ENCODE measurements at regions not wholly inside any gene's neighbourhood (a gene's known extent, or its start where the extent isn't known, plus 50 kb on each side); places are given as distances from the start of the nearest gene placed in this dataset.

DNA sequence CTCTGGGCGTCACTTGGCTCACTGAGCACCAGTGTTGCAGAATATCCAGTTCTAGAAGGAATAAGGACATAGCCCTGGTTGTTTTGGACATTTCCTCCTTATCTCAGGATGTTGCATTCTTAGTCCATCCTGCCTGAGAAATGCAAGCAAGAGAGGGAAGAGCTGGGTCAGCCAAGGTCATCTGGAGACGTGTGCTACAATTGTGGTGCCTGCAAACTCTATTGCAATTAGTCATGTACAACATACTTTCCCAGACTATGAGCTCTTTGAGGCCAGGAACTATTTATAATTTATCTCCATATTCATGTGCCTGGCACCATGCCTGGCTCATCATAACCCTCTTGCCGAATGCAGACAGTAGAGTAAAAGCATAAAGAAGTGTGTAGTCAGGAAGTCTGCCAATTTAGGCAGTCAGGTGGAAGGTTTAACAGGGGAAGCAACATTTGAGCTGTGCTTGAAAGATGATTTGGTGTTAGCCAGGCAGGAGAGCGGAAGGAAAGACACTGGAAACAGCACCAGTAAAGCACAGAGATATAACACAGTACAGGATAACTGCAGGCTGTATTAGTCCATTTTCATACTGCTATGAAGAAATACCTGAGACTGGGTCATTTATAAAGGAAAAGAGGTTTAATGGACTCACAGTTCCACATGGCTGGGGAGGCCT is 129.4 kb upstream of the PAX6 start:
- Histone ChIP-seq H3K27me3 (no peaks in the 10 kb centered on the region), H3K9me3 (no peaks in the 10 kb centered on the region), H3K4me1 (no peaks in the 10 kb centered on the region), H3K36me3 (no peaks in the 10 kb centered on the region), H3K27ac (no peak overlapping the region), H3K4me3 (no peak overlapping the region)
- no peak for TF ChIP-seq POLR2A (IDR thresholded peaks at IDR 0.05)
- TF ChIP-seq, protein P1, sequence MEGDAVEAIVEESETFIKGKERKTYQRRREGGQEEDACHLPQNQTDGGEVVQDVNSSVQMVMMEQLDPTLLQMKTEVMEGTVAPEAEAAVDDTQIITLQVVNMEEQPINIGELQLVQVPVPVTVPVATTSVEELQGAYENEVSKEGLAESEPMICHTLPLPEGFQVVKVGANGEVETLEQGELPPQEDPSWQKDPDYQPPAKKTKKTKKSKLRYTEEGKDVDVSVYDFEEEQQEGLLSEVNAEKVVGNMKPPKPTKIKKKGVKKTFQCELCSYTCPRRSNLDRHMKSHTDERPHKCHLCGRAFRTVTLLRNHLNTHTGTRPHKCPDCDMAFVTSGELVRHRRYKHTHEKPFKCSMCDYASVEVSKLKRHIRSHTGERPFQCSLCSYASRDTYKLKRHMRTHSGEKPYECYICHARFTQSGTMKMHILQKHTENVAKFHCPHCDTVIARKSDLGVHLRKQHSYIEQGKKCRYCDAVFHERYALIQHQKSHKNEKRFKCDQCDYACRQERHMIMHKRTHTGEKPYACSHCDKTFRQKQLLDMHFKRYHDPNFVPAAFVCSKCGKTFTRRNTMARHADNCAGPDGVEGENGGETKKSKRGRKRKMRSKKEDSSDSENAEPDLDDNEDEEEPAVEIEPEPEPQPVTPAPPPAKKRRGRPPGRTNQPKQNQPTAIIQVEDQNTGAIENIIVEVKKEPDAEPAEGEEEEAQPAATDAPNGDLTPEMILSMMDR (IDR thresholded peaks at IDR 0.05) = no peak
- DNase-seq = no peak

DNA sequence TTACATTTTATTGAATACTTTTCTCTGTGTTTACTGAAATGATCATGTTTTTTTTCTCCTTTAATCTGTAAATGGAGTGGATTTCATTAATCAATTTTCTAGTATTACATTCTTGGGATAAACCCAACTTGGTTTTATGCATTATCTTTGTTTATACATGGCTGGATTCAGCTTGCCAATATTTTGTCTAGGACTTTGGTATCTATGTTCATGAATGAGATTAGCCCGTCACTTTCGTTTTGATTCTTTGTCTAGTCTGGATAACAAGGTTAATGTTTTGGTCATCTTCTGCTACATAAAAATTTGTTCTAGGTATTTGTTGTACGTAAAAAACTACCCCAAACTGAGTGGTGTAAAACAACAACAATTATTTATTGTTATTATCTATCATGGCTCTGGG is 127.9 kb upstream of the PAX6 start:
- no peaks in the 10 kb centered on the region for H3K36me3 ChIP-seq
- no peak for TF ChIP-seq POLR2A (IDR thresholded peaks at IDR 0.05)
- TF ChIP-seq, protein P1 (IDR thresholded peaks at IDR 0.05) = no peak
- H3K4me3 ChIP-seq = no peak overlapping the region
- H3K27ac ChIP-seq = no peak overlapping the region
- DNase-seq = no peak
- no peaks in the 10 kb centered on the region for H3K4me1 ChIP-seq
- H3K9me3 ChIP-seq = no peaks in the 10 kb centered on the region
- H3K27me3 ChIP-seq = no peaks in the 10 kb centered on the region

DNA sequence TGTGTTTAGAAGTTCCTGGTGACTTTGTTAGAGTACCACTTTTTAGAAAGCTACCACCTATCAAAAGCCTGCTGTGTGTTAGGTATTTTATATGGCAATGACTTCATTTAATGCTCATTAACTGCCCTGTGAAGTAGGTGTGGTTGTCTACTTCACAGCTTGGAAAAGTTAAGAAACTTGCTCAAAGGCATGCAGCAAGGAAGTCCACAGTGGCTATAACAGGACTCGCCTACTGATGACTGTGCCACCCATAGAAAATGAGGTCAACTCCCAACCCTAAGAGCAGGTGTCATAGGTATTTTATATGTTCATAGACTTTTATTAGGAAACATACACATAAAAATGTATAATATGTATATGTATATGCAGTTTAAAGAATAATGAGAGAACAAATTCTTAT is 125.2 kb upstream of the PAX6 start:
- Histone ChIP-seq H3K9me3 (no peaks in the 10 kb centered on the region), H3K4me3 (no peak overlapping the region), H3K27ac (no peak overlapping the region), H3K36me3 (no peaks in the 10 kb centered on the region), H3K27me3 (no peaks in the 10 kb centered on the region), H3K4me1 (no peaks in the 10 kb centered on the region)
- TF ChIP-seq, protein P1 (IDR thresholded peaks at IDR 0.05) = no peak
- TF ChIP-seq POLR2A (IDR thresholded peaks at IDR 0.05) = no peak
- no peak for DNase-seq

DNA sequence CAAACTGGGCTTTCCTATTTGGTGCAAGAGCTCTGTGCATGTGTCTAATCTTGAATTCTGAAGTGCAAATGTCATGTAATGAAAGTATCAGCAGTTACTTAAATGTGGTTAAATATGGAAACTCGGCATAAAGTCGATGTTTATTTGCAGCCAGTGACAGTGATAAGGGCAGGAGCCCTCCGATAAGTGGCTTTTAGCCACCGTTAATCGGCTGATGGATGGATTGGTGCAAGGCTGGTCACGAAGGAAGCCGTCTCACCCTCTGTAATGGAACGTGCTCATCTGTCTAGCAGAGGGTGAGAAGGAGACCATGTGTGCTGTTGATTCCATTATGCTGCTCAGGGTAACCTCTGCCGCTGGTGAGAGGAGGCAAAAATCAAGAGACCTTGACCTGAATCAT is 121.8 kb upstream of the PAX6 start:
- H3K4me3 ChIP-seq = no peak overlapping the region
- no peak for TF ChIP-seq POLR2A (IDR thresholded peaks at IDR 0.05)
- TF ChIP-seq, protein P1 (IDR thresholded peaks at IDR 0.05) = no peak
- no peak for DNase-seq

DNA sequence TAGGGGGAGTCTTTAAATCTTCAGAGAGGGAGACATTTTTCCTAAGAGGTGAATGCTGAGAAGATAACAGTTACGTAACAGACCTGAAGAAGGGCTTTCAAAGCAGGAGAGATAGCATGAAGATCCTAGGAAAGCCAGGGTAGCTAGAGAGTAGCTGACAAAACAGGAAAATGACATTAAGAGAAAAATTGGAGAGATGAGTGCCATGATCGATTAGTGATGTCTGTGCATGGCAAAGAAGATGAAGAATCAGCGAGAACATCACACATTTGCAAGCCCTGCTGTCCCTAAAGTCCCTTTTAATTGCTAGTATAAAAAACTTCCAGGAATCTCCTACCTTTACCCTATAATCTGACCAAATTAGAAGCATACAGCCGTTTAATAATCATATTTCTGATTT is 116.9 kb upstream of the PAX6 start:
- no peak overlapping the region for H3K27ac ChIP-seq
- H3K36me3 ChIP-seq = no peaks in the 10 kb centered on the region
- H3K4me1 ChIP-seq = no peaks in the 10 kb centered on the region
- TF ChIP-seq POLR2A (IDR thresholded peaks at IDR 0.05) = no peak
- TF ChIP-seq, protein P1 (IDR thresholded peaks at IDR 0.05) = no peak
- H3K9me3 ChIP-seq = no peaks in the 10 kb centered on the region
- DNase-seq = no peak
- H3K27me3 ChIP-seq = no peaks in the 10 kb centered on the region
- no peak overlapping the region for H3K4me3 ChIP-seq

More for the DNA sequence above, 121.8 kb upstream of the PAX6 start:
- Histone ChIP-seq H3K4me1 (no peaks in the 10 kb centered on the region), H3K9me3 (no peaks in the 10 kb centered on the region), H3K27me3 (no peaks in the 10 kb centered on the region), H3K27ac (no peak overlapping the region), H3K36me3 (no peaks in the 10 kb centered on the region)

Data from Peyer's patch (tissue), 4 donors.